Raji (cell line): ENCODE measurements at regions not wholly inside any gene's neighbourhood (a gene's known extent, or its start where the extent isn't known, plus 50 kb on each side); places are given as distances from the start of the nearest gene placed in this dataset.

ENCODE experiments used
- POLR2A ChIP-seq: IDR thresholded peaks from 2 replicates; pipeline ENCODE4 v1.6.1; 2011; ENCODE audit warnings: low read depth, low read length, control low read depth; ENCODE audit not compliant: insufficient read depth

GRCh38 chr11:127627204-127627603, 626.6 kb upstream of the KIRREL3 start:
- TF ChIP-seq POLR2A, result no peak

DNA sequence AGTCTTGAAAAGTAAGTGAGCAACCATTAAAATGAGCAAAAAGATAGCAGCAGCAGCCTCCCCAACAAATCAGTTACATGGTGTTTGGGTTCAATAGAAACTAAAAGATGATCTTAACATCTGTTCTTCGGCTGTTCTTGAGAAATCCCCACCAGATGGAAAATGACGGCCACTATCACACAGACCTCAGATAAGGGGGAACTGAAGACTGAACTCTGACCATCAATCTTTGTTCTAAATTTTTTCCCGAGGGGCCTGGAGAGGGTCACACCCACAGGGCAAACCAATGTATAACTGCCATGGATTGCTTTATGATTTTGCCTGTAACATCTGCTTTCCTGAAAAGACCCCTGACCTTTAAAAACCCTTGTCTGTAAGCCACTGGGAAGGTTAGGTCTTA, 624.8 kb upstream of the KIRREL3 start:
- TF ChIP-seq POLR2A, result no peak

- TF ChIP-seq POLR2A, result no peak
Observed at GRCh38 chr11:127624306-127624856, 623.8 kb upstream of the KIRREL3 start.

GRCh38 chr11:127622686-127623085, 622.1 kb upstream of the KIRREL3 start:
- no peak for TF ChIP-seq POLR2A

DNA sequence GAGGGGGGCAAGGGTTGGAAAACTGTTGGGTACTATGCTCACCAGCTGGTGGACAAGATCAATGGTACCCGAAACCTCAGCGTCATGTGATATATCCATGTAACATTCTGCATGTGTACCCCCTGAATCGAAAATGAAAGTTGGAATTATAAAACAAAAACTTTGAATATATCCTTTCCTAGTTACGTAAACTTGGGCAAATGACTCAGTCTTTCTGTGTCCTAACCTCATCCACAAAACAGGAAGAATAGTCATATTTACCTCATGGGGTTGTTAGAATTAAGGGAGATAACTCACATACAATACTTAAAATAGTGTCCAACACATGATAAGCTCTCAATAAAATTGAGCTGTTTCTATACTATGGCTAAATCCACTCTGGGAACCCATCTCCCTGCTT, 620.1 kb upstream of the KIRREL3 start:
- no peak for TF ChIP-seq POLR2A

DNA sequence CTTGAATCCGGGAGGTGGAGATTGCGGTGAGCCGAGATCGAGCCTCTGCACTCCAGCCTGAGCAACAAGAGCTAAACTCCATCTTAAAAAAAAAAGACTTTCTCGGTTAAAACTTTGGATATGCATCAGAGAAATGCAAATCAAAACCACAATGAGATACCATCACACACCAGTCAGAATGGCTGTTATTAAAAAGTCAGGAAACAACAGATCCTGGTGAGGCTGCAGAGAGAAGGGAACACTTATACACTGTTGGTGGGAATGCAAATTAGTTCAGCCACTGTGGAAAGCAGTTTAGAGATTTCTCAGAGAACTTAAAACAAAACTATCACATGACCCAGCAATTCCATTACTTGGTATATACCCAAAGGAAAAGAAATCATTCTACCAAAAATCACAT, 619.4 kb upstream of the KIRREL3 start:
- TF ChIP-seq POLR2A, result no peak

DNA sequence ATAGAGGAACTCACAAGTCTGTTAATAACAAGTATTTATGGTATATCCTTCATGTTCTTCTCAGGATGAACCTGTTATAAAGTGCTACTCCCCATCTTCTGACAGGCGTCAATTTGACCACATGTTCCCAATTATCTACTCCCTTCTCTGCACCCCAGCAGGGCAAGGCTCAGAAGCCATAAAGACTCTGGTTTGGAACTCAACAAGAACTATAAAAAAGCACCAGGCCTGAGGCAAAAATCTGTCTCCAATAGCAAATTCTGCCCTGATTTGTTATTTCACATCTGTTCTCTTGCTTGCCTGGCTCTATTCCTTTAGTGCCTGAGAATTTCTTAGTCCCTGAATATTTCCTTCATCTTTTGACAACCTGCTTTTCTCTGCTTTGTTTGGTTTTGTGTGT, 618.2 kb upstream of the KIRREL3 start:
- no peak for TF ChIP-seq POLR2A

DNA sequence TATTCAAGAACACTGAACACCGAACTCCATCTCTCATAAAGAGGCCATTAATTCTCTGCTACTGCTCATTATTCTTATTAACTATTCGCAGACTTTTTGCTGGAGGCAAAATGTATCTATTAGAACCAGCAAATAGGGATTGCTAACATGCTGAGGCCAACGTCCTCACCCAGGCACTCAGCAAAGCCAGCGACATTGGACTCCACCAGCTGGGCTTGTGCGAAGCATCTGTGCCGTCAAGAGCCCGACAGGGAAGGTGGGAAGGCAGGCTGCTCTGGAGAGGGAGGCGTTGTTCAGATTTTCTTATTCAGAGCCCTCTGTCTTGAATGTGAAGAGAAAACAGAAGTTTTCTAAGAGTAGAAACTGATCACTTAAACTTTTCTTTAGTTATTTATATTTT, 615.6 kb upstream of the KIRREL3 start:
- TF ChIP-seq POLR2A, result no peak

DNA sequence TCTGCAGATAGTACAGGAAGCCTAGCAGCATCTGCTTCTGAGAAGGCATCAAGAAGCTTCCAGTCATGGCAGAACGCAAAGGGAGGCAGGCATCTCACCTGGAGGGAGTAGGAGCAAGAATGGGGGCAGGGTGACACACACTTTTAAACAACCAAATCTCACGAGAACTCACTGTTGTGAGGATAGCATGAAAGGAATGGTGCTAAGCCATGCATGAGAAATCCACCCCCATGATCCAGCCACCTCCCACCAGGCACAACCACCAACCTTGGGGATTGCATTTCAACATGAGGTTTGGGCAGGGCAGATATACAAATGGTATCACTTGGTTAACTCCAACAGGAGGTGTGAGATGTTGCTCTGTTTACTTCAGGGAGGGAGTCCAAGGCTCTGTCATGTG, 612.0 kb upstream of the KIRREL3 start:
- no peak for TF ChIP-seq POLR2A

DNA sequence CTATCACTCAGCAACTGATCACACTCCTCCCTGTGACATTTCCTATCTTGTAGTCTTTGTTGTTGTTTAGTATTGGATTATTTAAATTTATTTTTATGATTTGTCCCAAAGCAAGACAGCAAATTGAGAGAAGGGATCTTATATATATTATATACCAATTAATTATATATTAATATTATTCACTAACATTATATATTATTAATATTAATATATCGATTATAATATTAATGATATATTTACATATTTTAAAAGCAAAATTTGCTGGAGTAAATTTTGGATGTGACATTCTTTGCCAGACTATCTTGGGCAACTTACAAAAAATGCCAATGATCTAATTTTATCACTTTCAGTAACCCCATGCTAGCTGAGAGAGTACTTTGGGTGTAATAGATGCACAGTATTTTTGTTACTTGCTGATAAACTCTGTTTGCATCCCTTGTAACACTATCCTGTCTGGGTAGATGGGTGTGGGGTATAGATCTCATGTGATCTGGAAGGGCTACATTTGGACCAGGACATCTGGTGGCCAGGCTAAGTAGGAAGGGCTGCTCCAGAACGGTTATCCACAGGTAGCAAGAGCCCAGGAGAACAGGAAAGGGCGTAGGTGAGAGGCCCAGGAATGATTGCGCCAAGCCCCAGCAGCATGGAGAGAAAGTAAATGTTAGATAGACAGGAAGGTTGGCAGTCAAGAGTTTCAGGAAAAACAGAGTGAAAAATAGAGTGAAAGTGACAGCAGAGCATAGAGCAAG, 608.6 kb upstream of the KIRREL3 start:
- TF ChIP-seq POLR2A, result no peak

GRCh38 chr11:127607487-127608085, 607.0 kb upstream of the KIRREL3 start:
- TF ChIP-seq POLR2A, result no peak

- TF ChIP-seq POLR2A, result no peak
Observed at GRCh38 chr11:127601578-127601977, 601.0 kb upstream of the KIRREL3 start.

DNA sequence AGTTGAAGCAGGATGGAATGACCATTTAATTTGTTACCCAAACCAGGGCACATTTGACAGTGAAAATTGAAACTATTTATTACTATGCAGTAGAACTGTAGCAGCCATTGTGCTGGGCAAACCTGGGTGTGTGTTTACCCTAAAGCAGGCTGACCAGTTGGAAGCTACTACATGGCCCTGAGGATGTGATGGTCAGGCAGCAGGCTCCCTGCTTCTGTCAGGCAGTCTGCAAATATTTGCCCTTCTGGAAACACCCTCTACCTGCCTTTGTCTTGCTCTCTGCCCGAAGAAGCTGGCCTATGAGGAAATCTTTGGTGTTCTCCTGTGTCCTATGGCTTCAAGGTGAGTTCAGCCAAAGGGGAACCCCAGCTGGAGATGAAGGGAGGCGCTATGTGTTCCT, 600.1 kb upstream of the KIRREL3 start:
- TF ChIP-seq POLR2A, result no peak

DNA sequence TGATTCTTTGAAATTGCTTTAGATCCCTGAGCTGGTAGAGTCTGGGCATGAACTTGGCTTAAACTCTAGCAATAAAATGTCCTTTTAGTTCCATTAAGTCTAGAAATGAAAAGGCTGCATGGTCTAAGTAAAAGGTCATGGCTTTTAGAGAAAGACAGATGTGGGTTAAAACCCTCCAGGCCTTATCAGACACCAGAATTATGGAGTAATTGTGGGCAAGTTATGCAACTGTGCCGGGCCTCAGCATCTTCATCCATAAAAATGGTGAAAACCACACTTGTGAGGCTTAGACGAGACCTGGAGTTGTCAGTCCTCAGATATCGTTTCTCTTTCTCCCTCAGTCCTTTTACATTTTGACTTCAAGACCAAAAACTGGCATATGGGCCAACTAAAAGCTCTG, 597.9 kb upstream of the KIRREL3 start:
- no peak for TF ChIP-seq POLR2A

DNA sequence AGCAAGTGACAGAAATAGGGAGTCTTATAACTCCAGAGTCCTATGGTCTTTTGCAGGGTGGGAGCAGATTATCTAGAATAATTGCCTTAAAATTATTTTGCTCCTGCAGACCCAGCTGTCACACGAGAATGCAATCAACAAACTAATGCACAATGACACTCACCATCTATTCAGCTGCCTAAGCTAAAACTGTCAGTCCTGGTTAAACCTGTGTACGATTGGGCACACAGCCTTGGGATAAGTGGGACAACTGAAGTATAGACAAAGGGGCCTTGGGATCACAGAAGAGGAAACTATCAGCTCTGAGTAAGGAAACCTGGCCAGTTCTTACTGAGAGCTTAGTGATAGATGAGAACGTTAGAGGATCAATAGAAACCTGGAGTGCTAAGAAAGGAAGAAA, 595.9 kb upstream of the KIRREL3 start:
- TF ChIP-seq POLR2A, result no peak

- no peak for TF ChIP-seq POLR2A
Observed at GRCh38 chr11:127592371-127592770, 591.8 kb upstream of the KIRREL3 start.
